H9 (cell line): ENCODE measurements at regions not wholly inside any gene's neighbourhood (a gene's known extent, or its start where the extent isn't known, plus 50 kb on each side); places are given as distances from the start of the nearest gene placed in this dataset.

Source experiments
- DNase-seq: peaks from one replicate; pipeline ENCODE4 v3.0.0-alpha.2; 2017
- H2AFZ ChIP-seq: one replicate; pipeline ENCODE4 v1.6.1; 2013; ENCODE audit warnings: mild to moderate bottlenecking, low read length, control low read depth, moderate library complexity
- H2AK5ac ChIP-seq: 2 replicates; pipeline ENCODE4 v1.6.1; 2013; ENCODE audit warnings: low read length, control low read depth, mixed read lengths; ENCODE audit not compliant: insufficient read length
- H2BK120ac ChIP-seq: one replicate; pipeline ENCODE4 v1.6.1; 2013; ENCODE audit warnings: low read depth, mild to moderate bottlenecking, low read length, control low read depth, inconsistent platforms; ENCODE audit not compliant: poor library complexity, severe bottlenecking
- H2BK12ac ChIP-seq: 2 replicates; pipeline ENCODE4 v1.6.1; 2013; ENCODE audit warnings: low read length, control low read depth, mixed read lengths, low read depth; ENCODE audit not compliant: insufficient read length
- H2BK15ac ChIP-seq: 2 replicates; pipeline ENCODE4 v1.6.1; 2013; ENCODE audit warnings: low read depth, low read length, control low read depth
- H2BK20ac ChIP-seq: one replicate; pipeline ENCODE4 v1.6.1; 2013; ENCODE audit warnings: low read depth, mild to moderate bottlenecking, low read length, control low read depth, inconsistent platforms; ENCODE audit not compliant: poor library complexity, severe bottlenecking
- H2BK5ac ChIP-seq: 2 replicates; pipeline ENCODE4 v1.6.1; 2013; ENCODE audit warnings: low read length, control low read depth, mixed read lengths; ENCODE audit not compliant: insufficient read length
- H3K14ac ChIP-seq: 2 replicates; pipeline ENCODE4 v1.6.1; 2013; ENCODE audit warnings: low read length, control low read depth; ENCODE audit not compliant: insufficient read depth
- H3K18ac ChIP-seq: 2 replicates; pipeline ENCODE4 v1.6.1; 2013; ENCODE audit warnings: low read depth, mild to moderate bottlenecking, mixed read lengths, low read length, control low read depth; ENCODE audit not compliant: insufficient read length
- H3K23ac ChIP-seq: 2 replicates; pipeline ENCODE4 v1.6.1; 2013; ENCODE audit warnings: low read length, control low read depth, mixed read lengths, low read depth; ENCODE audit not compliant: insufficient read length
- H3K23me2 ChIP-seq: 2 replicates; pipeline ENCODE4 v1.6.1; 2013; ENCODE audit warnings: low read depth, mild to moderate bottlenecking, mixed read lengths, low read length, control low read depth; ENCODE audit not compliant: insufficient read length, poor library complexity, severe bottlenecking
- H3K27ac ChIP-seq: 2 replicates; pipeline ENCODE4 v1.5.1; 2013; ENCODE audit warnings: low read length, control low read depth, mixed read lengths, low read depth; ENCODE audit not compliant: insufficient read length
- H3K27me3 ChIP-seq: 2 replicates; pipeline ENCODE4 v1.6.1; 2013; ENCODE audit warnings: low read length, control low read depth, inconsistent platforms; ENCODE audit not compliant: insufficient read depth
- H3K4ac ChIP-seq: 2 replicates; pipeline ENCODE4 v1.6.1; 2013; ENCODE audit warnings: low read depth, mild to moderate bottlenecking, control low read depth, inconsistent platforms, low read length, moderate library complexity
- H3K4me1 ChIP-seq: 2 replicates; pipeline ENCODE4 v1.6.1; 2013; ENCODE audit warnings: low read length, control low read depth, inconsistent platforms; ENCODE audit not compliant: insufficient read depth
- H3K4me2 ChIP-seq: 2 replicates; pipeline ENCODE4 v1.6.1; 2013; ENCODE audit warnings: low read length, control low read depth, mixed read lengths; ENCODE audit not compliant: insufficient read length, insufficient read depth
- H3K56ac ChIP-seq: 2 replicates; pipeline ENCODE4 v1.6.1; 2013; ENCODE audit warnings: low read depth, mild to moderate bottlenecking, mixed read lengths, low read length, control low read depth; ENCODE audit not compliant: insufficient read length
- H3K79me1 ChIP-seq: 2 replicates; pipeline ENCODE4 v1.6.1; 2013; ENCODE audit warnings: low read depth, mild to moderate bottlenecking, moderate library complexity, low read length, control low read depth, inconsistent platforms; ENCODE audit not compliant: insufficient read depth, poor library complexity, severe bottlenecking
- H3K79me2 ChIP-seq: 2 replicates; pipeline ENCODE4 v1.6.1; 2013; ENCODE audit warnings: low read length, control low read depth, inconsistent platforms; ENCODE audit not compliant: insufficient read depth
- H3K9ac ChIP-seq: 2 replicates; pipeline ENCODE4 v1.6.1; 2013; ENCODE audit warnings: low read length, control low read depth, mixed read lengths; ENCODE audit not compliant: insufficient read length; ENCODE audit errors: extremely low read depth
- H3K9me3 ChIP-seq: one replicate; pipeline ENCODE4 v1.6.1; 2013; ENCODE audit warnings: low read depth, low read length, inconsistent platforms; ENCODE audit not compliant: control insufficient read depth
- H3T11ph ChIP-seq: one replicate; pipeline ENCODE4 v1.6.1; 2013; ENCODE audit warnings: mild to moderate bottlenecking, low read length, control low read depth, inconsistent platforms
- H4K20me1 ChIP-seq: one replicate; pipeline ENCODE4 v1.6.1; 2013; ENCODE audit not compliant: control insufficient read depth, insufficient read length, insufficient read depth
- H4K5ac ChIP-seq: 2 replicates; pipeline ENCODE4 v1.6.1; 2013; ENCODE audit warnings: low read depth, mild to moderate bottlenecking, mixed read lengths, low read length, control low read depth; ENCODE audit not compliant: insufficient read length
- H4K8ac ChIP-seq: replicated peaks from 2 replicates; pipeline ENCODE4 v1.6.1; 2013; ENCODE audit warnings: low read length, control low read depth, mixed read lengths, low read depth; ENCODE audit not compliant: insufficient read length
- H4K91ac ChIP-seq: 2 replicates; pipeline ENCODE4 v1.6.1; 2013; ENCODE audit warnings: low read depth, mild to moderate bottlenecking, moderate library complexity, mixed read lengths, low read length, control low read depth; ENCODE audit not compliant: insufficient read length
- H3K27ac Mint-ChIP-seq, 3 experiments: 2 replicates in 2 of 3; 3 replicates in 1 of 3; pipeline ENCODE4 v1.8.0; 2020 to 2021; ENCODE audit warnings: mixed read lengths in 3 of 3, mild to moderate bottlenecking in 1 of 3, moderate library complexity in 1 of 3
- H3K27me3 Mint-ChIP-seq: 2 replicates; pipeline ENCODE4 v1.8.0; 2021; ENCODE audit warnings: low read depth, mild to moderate bottlenecking, moderate library complexity, mixed read lengths
- H3K36me3 Mint-ChIP-seq, 3 experiments: 2 replicates in 2 of 3; 3 replicates in 1 of 3; pipeline ENCODE4 v1.8.0; 2020 to 2021; ENCODE audit warnings: low read depth in 3 of 3, mixed read lengths in 3 of 3; ENCODE audit not compliant: insufficient read depth in 1 of 3
- H3K4me1 Mint-ChIP-seq, 2 experiments: 2 replicates each; pipeline ENCODE4 v1.8.0; 2020; ENCODE audit warnings: mixed read lengths in 2 of 2
- H3K4me3 Mint-ChIP-seq, 2 experiments: 2 replicates in 1 of 2; 3 replicates in 1 of 2; pipeline ENCODE4 v1.8.0; 2020 to 2021; ENCODE audit warnings: mild to moderate bottlenecking in 2 of 2, mixed read lengths in 2 of 2, moderate library complexity in 1 of 2
- H3K9me3 Mint-ChIP-seq, 2 experiments: 2 replicates in 1 of 2; 3 replicates in 1 of 2; pipeline ENCODE4 v1.8.0; 2020; ENCODE audit warnings: mild to moderate bottlenecking in 2 of 2, mixed read lengths in 2 of 2, moderate library complexity in 1 of 2
- WGBS: extraction: QIAGEN DNeasy Blood & Tissue Kit; methylation state at CpG from one replicate; pipeline ENCODE4 v1.1.7; 2013; ENCODE audit warnings: missing lambda C conversion rate, low lambda C conversion rate, mixed read lengths; ENCODE audit not compliant: insufficient read length; ENCODE audit errors: extremely low coverage; 5-methylcytosine and 5-hydroxymethylcytosine counted together
- TF ChIP-seq, protein P1 (sequence below): fragments of 200-600 bp; sonication (generic); conservative IDR thresholded peaks from 3 replicates; pipeline ENCODE4 v1.8.0; 2021; ENCODE audit warnings: antibody characterized with exemption, mild to moderate bottlenecking

DNA sequence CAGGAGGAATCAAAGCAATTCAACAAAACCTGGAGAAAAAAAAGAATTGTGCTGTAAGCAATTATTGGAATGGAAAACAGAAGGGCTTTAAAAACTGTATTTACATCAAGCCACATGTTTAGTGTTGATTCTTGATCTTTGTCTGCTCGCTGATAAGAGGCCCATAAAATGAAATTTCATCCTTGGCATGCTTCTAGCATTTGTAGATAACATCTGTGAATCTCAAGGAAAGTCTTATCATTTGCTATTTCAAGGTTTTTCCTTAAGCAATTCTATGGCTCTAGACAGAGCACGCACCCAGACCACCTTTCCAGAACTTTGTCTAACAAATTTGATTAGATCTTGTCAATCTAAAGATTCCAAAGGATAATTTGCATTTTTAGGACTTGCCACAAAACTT lies 181.0 kb upstream of the FGGY start:
- TF ChIP-seq, protein P1, sequence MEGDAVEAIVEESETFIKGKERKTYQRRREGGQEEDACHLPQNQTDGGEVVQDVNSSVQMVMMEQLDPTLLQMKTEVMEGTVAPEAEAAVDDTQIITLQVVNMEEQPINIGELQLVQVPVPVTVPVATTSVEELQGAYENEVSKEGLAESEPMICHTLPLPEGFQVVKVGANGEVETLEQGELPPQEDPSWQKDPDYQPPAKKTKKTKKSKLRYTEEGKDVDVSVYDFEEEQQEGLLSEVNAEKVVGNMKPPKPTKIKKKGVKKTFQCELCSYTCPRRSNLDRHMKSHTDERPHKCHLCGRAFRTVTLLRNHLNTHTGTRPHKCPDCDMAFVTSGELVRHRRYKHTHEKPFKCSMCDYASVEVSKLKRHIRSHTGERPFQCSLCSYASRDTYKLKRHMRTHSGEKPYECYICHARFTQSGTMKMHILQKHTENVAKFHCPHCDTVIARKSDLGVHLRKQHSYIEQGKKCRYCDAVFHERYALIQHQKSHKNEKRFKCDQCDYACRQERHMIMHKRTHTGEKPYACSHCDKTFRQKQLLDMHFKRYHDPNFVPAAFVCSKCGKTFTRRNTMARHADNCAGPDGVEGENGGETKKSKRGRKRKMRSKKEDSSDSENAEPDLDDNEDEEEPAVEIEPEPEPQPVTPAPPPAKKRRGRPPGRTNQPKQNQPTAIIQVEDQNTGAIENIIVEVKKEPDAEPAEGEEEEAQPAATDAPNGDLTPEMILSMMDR: no peak
- WGBS: no CpG with 5 or more reads among the region's 2 CpGs
- no peak overlapping the region for H3K14ac ChIP-seq

More for the DNA sequence above, 181.0 kb upstream of the FGGY start:
- no peak overlapping the region for H3K4ac ChIP-seq
- no peak overlapping the region for H2BK12ac ChIP-seq
- no peaks in the 10 kb centered on the region for H3K79me1 ChIP-seq
- no peak overlapping the region for H3K4me2 ChIP-seq
- H3K56ac ChIP-seq: no peak overlapping the region
- no peaks in the 10 kb centered on the region for H3K36me3 Mint-ChIP-seq
- H3K27ac Mint-ChIP-seq: peak overlapping the region in 2 of 3 experiments; percentile 60 to 97; a peak in 3 of 7 replicates
- no peak overlapping the region for H3T11ph ChIP-seq
- H3K4me3 Mint-ChIP-seq: no peak overlapping the region
- no peak overlapping the region for H2BK15ac ChIP-seq
- peaks cover 48 to 53% of the 10 kb centered on the region in 2 experiments for H3K4me1 Mint-ChIP-seq
- H2AK5ac ChIP-seq: no peak overlapping the region
- no peaks in the 10 kb centered on the region for H3K23me2 ChIP-seq
- H3K9me3 ChIP-seq: no peaks in the 10 kb centered on the region
- H3K18ac ChIP-seq: no peak overlapping the region
- H2AFZ ChIP-seq: no peak overlapping the region
- DNase-seq: no peak
- no peak overlapping the region for H3K9ac ChIP-seq
- H4K5ac ChIP-seq: no peak overlapping the region
- H3K79me2 ChIP-seq: no peaks in the 10 kb centered on the region
- no peak overlapping the region for H2BK5ac ChIP-seq
- H4K20me1 ChIP-seq: no peaks in the 10 kb centered on the region
- no peak overlapping the region for H2BK120ac ChIP-seq
- no peaks in the 10 kb centered on the region for H3K4me1 ChIP-seq
- no peak overlapping the region for H4K91ac ChIP-seq
- no peak overlapping the region for H3K27ac ChIP-seq
- no peak overlapping the region for H2BK20ac ChIP-seq
- no peaks in the 10 kb centered on the region for H3K27me3 ChIP-seq
- no peak overlapping the region for H4K8ac ChIP-seq
- no peaks in the 10 kb centered on the region for H3K27me3 Mint-ChIP-seq
- H3K23ac ChIP-seq: no peak overlapping the region
- H3K9me3 Mint-ChIP-seq: no peaks in the 10 kb centered on the region
